G401.6 (cell line): ENCODE measurements at regions not wholly inside any gene's neighbourhood (a gene's known extent, or its start where the extent isn't known, plus 50 kb on each side); places are given as distances from the start of the nearest gene placed in this dataset.

ENCODE experiments used
- FAIRE-seq: peaks from 2 replicates; lab custom pipeline; 2012; peaks lifted over from hg19 to GRCh38; lab: Jason Lieb, UNC

- no peak for FAIRE-seq
These were observed 183.9 kb upstream of the MAP3K7 start for GRCh38 chr6:90770778-90771177.

DNA sequence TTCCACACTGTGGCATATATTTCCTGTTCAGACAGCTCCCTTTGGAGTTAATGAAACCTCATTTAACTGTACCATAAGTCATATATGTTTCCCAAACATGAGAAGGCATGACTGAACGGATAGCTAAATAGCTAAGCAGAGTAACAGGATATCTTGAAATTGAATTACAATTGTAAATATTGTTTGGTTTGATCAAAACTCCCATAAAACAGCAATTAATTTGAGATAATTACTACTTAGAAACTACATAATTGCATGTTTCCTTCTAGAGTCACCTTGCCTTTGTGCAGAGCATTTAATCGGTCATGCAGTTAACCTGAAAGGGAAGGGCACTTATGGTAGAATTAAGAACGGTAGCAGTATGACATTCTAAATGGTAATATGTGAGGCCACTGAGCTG, 179.0 kb upstream of the MAP3K7 start:
- no peak for FAIRE-seq

GRCh38 chr6:90765491-90765890, 178.6 kb upstream of the MAP3K7 start:
- FAIRE-seq: no peak

- no peak for FAIRE-seq
These were observed 177.1 kb upstream of the MAP3K7 start for GRCh38 chr6:90764001-90764400.

DNA sequence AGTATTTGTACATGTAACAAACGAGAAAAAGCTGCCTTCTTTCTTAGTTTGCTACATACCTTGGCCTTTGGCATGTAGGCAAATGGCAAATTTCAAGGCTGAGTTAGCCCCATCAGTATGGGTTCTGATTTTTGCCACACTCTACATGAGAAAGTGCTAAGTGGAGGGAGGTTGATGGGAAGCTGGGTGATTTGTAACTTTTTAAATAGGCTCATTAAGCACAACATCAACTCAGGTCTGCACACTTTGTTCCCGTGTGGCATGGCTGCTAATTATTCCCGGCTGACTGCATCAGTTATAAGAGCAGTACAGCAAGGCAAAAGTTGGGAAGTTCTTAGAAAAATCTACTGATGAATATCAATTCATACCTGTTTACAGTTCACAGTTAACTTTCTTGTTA, 172.8 kb upstream of the MAP3K7 start:
- no peak for FAIRE-seq

DNA sequence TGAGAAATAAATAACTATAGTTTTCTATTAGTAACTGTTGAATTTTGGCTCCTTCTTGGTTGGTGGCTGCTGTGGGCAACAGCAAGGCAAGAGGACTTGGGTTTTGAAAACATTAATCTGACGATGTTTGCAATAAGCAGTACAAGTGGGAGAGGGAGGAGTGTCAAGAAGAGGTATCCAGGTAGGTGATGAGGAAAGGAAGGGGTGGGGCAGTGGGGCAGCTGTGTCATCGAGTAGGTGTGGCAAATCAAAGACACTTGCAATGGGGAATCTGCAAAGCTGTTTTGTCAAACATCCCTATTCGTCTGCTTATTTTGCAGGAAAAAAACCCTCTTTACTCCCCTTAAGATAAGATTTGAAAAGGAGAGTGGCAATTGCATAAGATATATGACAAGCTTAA, 171.9 kb upstream of the MAP3K7 start:
- FAIRE-seq: no peak

GRCh38 chr6:90753820-90754643, 167.2 kb upstream of the MAP3K7 start:
- FAIRE-seq: no peak

- no peak for FAIRE-seq
These were observed 152.9 kb upstream of the MAP3K7 start for GRCh38 chr6:90739802-90740201.

DNA sequence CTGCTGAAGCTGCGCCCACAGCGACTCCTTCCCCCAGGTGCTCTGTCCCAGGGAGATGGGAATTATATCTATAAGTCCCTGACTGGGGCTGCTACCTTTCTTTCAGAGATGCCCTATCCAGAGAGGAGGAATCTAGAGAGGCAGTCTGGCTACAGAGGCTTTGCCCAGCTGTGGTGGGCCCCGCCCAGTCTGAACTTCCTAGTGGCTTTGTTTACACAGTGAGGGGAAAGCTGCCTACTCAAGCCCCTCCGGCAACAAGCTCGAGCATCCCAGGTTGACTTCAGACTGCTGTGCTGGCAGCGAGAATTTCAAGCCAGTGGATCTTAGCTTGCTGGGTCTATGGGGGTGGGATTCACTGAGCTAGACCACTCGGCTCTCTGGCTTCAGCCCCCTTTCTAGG, 152.5 kb upstream of the MAP3K7 start:
- no peak for FAIRE-seq

- no peak for FAIRE-seq
These were observed 143.3 kb upstream of the MAP3K7 start for GRCh38 chr6:90730151-90730673.

GRCh38 chr6:90729057-90729456, 142.2 kb upstream of the MAP3K7 start:
- no peak for FAIRE-seq

GRCh38 chr6:90722648-90723047, 135.8 kb upstream of the MAP3K7 start:
- FAIRE-seq: no peak

DNA sequence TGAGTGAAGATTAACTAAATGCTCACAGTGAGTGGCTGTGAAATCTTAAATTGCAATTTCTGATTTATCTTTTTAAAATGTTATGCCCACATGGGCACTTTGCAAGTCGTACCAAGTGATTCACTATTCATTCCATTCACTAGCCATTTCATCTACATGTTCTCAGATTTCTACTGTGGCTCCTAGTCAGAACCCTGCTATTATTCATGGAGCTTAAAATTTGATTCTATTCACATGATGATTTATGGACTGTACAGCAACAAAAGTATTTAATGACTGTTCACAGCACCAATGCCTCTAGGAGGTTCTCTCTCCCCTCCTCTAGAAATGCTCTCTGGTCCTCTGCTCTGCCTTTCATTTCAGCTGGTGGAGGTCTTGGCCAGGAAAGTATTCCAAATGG, 133.5 kb upstream of the MAP3K7 start:
- FAIRE-seq: no peak

- FAIRE-seq: no peak
These were observed 132.7 kb upstream of the MAP3K7 start for GRCh38 chr6:90719321-90720195.

DNA sequence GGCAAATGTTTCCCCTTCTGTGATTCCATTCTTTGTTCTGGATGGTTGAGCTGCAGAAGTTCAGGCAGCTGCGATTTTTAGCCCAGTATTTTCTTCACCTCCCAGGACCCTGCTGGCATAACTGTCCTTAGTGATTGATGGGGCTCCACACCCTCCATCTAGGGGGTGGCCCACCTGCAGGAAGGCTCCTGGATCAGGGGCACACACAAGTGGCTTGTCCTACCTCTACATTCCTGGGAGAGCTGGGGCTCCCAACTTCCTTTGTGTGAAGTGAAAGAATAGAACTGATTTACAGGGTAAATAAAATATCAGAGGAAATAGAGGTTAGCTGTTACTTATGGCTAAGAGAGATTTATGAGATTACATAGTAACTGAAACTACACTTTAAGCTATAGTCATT, 129.5 kb upstream of the MAP3K7 start:
- no peak for FAIRE-seq

GRCh38 chr6:90715093-90715655, 128.3 kb upstream of the MAP3K7 start:
- FAIRE-seq: no peak

DNA sequence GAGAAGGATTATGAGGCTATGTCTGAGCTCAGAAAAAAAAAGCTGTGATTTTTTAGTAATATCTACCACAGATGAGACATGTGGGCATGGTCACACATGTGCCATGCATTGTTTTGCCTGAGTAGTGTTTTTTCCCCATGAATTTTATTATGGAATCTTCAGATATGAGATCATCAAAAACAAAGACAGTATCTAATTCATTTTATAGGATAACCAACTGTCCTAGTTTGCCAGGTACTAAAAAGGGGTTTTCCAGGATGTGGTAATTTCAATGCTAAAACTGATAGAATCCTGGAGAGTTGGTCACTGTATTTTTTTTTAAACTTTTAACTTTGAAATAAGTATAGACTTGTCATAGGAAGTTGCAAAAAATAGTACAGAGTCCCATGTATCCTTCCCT, 127.4 kb upstream of the MAP3K7 start:
- FAIRE-seq: no peak

DNA sequence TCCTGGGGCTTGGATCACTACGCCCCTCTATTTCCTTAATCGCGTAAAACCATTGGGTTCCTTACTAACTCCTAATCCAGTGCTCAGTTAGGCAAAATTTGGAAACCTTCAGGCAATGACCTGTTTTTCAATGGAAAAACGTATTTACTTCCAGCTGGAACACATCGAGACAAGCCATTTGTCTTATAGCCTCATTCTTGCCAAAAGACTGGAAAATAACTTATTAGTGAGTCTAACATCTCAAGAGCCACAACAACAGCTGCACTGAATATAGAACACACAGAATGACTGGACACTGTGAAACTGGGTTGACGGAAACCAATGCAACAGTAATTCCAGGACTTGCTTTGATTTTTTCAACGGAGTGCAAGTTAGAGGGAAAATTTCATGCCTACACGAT, 125.2 kb upstream of the MAP3K7 start:
- FAIRE-seq: no peak

DNA sequence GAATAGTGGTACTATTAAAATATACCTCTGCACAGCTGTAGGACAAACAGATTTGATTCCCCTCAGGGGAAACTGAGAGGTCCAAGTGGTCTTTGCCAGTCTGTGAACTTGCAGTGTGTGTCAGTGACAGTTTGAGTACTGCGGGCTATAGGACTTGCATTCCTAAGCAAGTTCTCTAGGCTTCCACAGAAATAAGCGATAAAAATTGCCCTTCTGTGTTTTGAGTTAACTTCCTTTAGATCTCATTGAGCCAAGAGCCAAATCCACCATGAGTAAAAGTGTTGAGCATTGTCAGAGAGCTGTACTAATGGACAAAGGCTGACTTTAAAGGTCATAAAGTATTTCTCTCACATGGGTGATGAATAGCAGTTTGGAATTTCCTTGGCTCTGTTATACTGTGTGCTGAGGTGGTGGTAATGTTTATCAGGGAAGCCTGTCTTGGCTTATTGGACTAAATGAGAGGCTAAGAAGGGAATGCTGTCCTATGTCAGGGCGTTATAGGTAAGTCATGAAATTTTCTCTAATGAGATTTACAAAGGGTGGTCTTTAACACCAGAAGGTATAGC, 122.6 kb upstream of the MAP3K7 start:
- FAIRE-seq: no peak

GRCh38 chr6:90708206-90708737, 121.4 kb upstream of the MAP3K7 start:
- no peak for FAIRE-seq

DNA sequence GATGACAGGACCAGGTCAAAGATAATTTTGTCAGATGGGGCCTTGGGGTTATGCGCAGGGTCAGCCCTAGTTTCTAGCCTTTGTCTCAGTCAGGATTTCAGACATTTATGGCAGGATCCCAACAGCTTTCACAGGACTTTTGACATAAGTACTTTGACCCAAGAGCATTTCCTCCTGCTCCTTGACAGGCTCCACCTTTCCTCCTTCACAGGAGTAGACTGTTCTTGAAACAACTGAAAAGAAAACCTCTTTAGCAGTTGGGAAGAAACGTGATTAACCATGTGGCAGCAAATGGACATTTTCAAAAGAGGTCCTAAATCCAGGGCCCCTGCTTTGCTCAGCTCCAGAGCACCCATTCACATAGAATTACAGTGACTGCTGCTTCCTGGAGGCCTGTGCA, 120.4 kb upstream of the MAP3K7 start:
- FAIRE-seq: no peak

DNA sequence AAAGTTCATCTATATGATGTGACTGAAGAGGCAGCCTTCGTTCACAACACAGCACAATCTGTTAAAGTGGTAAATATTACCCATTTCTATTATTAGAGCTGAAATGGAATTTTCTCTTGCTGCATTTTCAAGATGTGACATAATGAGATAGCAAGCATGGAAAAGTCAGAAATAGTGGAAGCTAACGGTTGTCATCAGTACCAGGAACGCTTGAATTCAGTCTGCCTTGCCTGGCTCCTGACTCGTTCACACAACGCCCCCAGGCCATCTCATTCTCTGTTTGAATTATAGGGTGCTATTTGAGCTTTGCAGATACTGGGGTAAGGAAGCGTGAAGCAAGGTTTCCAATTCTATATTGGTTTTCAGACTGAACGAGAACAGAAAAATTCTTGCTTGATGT, 116.5 kb upstream of the MAP3K7 start:
- FAIRE-seq: no peak
